ENCODE measurements at regions not wholly inside any gene's neighbourhood (a gene's known extent, or its start where the extent isn't known, plus 50 kb on each side); places are given as distances from the start of the nearest gene placed in this dataset.

GRCh38 chr5:116942622-116943021 lies 368.0 kb upstream of the SEMA6A start:
- no peak for TF ChIP-seq CTCF (IDR thresholded peaks at IDR 0.05)
- no peak for TF ChIP-seq ZFX (IDR thresholded peaks at IDR 0.05; ENCODE audit: borderline replicate concordance)

Measured in 22Rv1 (cell line).